GM19455 (cell line): ENCODE measurements at regions not wholly inside any gene's neighbourhood (a gene's known extent, or its start where the extent isn't known, plus 50 kb on each side); places are given as distances from the start of the nearest gene placed in this dataset.

ENCODE experiments used
- ATAC-seq: cut with Tn5 transposase; IDR thresholded peaks from one replicate; pipeline ENCODE4 v1.9.1; 2021; ENCODE audit not compliant: unreplicated experiment

GRCh38 chr1:58430421-58431275, 115.9 kb downstream of the OMA1 start:
- ATAC-seq, result no peak

GRCh38 chr1:58426918-58427317, 119.6 kb downstream of the OMA1 start:
- ATAC-seq, result no peak

- no peak for ATAC-seq
Observed at GRCh38 chr1:58422436-58422835, 124.1 kb downstream of the OMA1 start.

- no peak for ATAC-seq
Observed at GRCh38 chr1:58418283-58419228, 128.0 kb downstream of the OMA1 start.

GRCh38 chr1:58412071-58412580, 134.4 kb downstream of the OMA1 start:
- no peak for ATAC-seq

GRCh38 chr1:58409890-58410289, 136.6 kb downstream of the OMA1 start:
- no peak for ATAC-seq

- ATAC-seq, result no peak
Observed at GRCh38 chr1:58409336-58409735, 137.2 kb downstream of the OMA1 start.

- no peak for ATAC-seq
Observed at GRCh38 chr1:58406301-58407071, 140.0 kb downstream of the OMA1 start.

GRCh38 chr1:58405660-58406059, 140.9 kb downstream of the OMA1 start:
- ATAC-seq, result no peak

- no peak for ATAC-seq
Observed at GRCh38 chr1:58403894-58404293, 142.6 kb downstream of the OMA1 start.

GRCh38 chr1:58402444-58402843, 144.1 kb downstream of the OMA1 start:
- ATAC-seq, result no peak

- ATAC-seq, result no peak
Observed at GRCh38 chr1:58401991-58402390, 144.5 kb downstream of the OMA1 start.

GRCh38 chr1:58399176-58399575, 147.3 kb downstream of the OMA1 start:
- no peak for ATAC-seq

GRCh38 chr1:58398714-58399113, 147.8 kb downstream of the OMA1 start:
- ATAC-seq, result no peak

- ATAC-seq, result no peak
Observed at GRCh38 chr1:58397187-58397820, 149.2 kb downstream of the OMA1 start.

GRCh38 chr1:58396150-58396549, 150.4 kb downstream of the OMA1 start:
- ATAC-seq, result no peak

GRCh38 chr1:58395355-58395754, 151.2 kb downstream of the OMA1 start:
- ATAC-seq, result no peak

- ATAC-seq, result peak; percentile 59
Observed at GRCh38 chr1:58392083-58392482, 154.4 kb downstream of the OMA1 start.

- no peak for ATAC-seq
Observed at GRCh38 chr1:58391514-58391913, 155.0 kb downstream of the OMA1 start.

GRCh38 chr1:58391056-58391455, 155.5 kb downstream of the OMA1 start:
- no peak for ATAC-seq
